ENCODE measurements at regions not wholly inside any gene's neighbourhood (a gene's known extent, or its start where the extent isn't known, plus 50 kb on each side); places are given as distances from the start of the nearest gene placed in this dataset.
"Not testable (repeated sequence)": the region's sequence is repeated elsewhere in the genome, so short reads cannot be mapped to it uniquely, and the experiment has no call there.

DNA sequence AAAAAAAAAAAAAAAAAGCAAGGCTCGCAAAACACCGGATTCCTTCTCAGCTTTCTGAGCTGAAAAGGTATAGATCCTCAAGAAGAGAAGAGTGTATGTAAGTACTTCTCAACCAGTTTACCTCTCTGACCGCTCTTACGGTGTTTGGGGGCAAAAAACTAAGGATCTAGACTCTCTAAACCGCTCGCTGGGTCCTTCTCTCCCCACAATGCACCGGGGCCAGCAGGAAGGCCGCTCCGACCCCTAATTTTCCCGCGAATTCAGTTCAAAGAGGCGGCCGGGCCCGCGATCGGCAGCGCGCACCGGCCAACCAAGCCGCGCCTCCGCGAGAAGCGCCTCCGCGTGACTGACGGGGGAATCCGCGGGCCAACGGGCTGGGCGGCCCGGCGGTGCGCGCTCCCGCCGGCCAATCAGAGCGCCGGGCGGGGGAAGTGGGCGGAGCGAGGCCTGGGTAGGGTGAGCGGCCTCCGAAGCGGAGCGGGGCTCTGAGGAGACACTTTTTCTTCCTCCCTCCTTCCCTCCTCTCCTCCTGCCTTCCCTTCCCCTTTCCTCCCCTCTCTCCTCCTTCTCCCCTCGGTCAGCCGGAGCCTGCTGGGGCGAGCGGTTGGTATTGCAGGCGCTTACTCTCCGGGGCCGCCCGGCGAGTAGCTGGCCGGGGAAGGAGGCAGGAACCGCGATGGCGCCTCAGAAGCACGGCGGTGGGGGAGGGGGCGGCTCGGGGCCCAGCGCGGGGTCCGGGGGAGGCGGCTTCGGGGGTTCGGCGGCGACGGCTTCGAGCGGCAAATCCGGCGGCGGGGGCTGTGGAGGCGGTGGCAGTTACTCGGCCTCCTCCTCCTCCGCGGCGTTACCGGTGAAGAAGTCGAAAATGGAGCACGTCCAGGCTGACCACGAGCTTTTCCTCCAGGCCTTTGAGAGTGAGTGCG is 93.0 kb downstream of the CRLF3 start:
- peak overlapping the region; percentile 93 for H3K27ac ChIP-seq (ENCODE audit: extremely low read length, insufficient read depth, low read length)
- 2% methylated on average over 22 of the region's 87 CpGs for WGBS (ENCODE audit: low lambda C conversion rate)
- BruUV-seq (replicated peaks); TF ChIP-seq NONO (IDR thresholded peaks at IDR 0.05): not testable (repeated sequence)
- TF ChIP-seq, protein P1, sequence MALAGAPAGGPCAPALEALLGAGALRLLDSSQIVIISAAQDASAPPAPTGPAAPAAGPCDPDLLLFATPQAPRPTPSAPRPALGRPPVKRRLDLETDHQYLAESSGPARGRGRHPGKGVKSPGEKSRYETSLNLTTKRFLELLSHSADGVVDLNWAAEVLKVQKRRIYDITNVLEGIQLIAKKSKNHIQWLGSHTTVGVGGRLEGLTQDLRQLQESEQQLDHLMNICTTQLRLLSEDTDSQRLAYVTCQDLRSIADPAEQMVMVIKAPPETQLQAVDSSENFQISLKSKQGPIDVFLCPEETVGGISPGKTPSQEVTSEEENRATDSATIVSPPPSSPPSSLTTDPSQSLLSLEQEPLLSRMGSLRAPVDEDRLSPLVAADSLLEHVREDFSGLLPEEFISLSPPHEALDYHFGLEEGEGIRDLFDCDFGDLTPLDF (CRISPR knock-in tag; IDR thresholded peaks at IDR 0.05): peak; percentile 58; the same call in 1 of the 2 replicates
- TF ChIP-seq, protein P2, sequence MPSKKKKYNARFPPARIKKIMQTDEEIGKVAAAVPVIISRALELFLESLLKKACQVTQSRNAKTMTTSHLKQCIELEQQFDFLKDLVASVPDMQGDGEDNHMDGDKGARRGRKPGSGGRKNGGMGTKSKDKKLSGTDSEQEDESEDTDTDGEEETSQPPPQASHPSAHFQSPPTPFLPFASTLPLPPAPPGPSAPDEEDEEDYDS (CRISPR knock-in tag; IDR thresholded peaks at IDR 0.05): peak; percentile 65; the same call in 1 of the 2 replicates
- TF ChIP-seq AHR (CRISPR knock-in tag; IDR thresholded peaks at IDR 0.05) (0 out of 2 replicates have a peak, but pooled peaks have one; percentile 46), ZSCAN25 (CRISPR knock-in tag; IDR thresholded peaks at IDR 0.05) (peak; percentile 31; the same call in 1 of the 2 replicates), KMT2A (CRISPR knock-in tag; IDR thresholded peaks at IDR 0.05) (peak; percentile 55), KDM5A (IDR thresholded peaks at IDR 0.05; ENCODE audit: borderline replicate concordance, low read length) (peak; percentile 62; the same call in 1 of the 2 replicates), ELF3 (CRISPR knock-in tag; IDR thresholded peaks at IDR 0.05) (0 out of 2 replicates have a peak, but pooled peaks have one; percentile 11), RBFOX2 (IDR thresholded peaks at IDR 0.05; ENCODE audit: low read depth, low read length) (peak; percentile 80), SP4 (CRISPR knock-in tag; IDR thresholded peaks at IDR 0.05) (peak; percentile 7; the same call in 1 of the 2 replicates), MAZ (IDR thresholded peaks at IDR 0.05; ENCODE audit: borderline replicate concordance, low read depth, low read length) (0 out of 2 replicates have a peak, but pooled peaks have one; percentile 13), MAZ (CRISPR knock-in tag; IDR thresholded peaks at IDR 0.05; ENCODE audit: low read depth) (peak; percentile 63), NONO (CRISPR knock-in tag; conservative IDR thresholded peaks at IDR 0.05) (0 out of 2 replicates have a peak, but pooled peaks have one; percentile 35), TAF1 (CRISPR knock-in tag; IDR thresholded peaks at IDR 0.05) (peak; percentile 80), ARNT2 (CRISPR knock-in tag; IDR thresholded peaks at IDR 0.05; ENCODE audit: low read depth) (0 out of 2 replicates have a peak, but pooled peaks have one; percentile 35), POLR2G (IDR thresholded peaks at IDR 0.05; ENCODE audit: low read depth, low read length) (peak; percentile 84), POLR2A (IDR thresholded peaks at IDR 0.05; ENCODE audit: insufficient read depth in 1 of 2, low read depth in 2 of 2, low read length in 2 of 2) (peak; percentile 83 to 90), NFKB2 (CRISPR knock-in tag; IDR thresholded peaks at IDR 0.05; ENCODE audit: borderline replicate concordance) (peak; percentile 47; the same call in 1 of the 2 replicates)
- TF ChIP-seq, protein P3, sequence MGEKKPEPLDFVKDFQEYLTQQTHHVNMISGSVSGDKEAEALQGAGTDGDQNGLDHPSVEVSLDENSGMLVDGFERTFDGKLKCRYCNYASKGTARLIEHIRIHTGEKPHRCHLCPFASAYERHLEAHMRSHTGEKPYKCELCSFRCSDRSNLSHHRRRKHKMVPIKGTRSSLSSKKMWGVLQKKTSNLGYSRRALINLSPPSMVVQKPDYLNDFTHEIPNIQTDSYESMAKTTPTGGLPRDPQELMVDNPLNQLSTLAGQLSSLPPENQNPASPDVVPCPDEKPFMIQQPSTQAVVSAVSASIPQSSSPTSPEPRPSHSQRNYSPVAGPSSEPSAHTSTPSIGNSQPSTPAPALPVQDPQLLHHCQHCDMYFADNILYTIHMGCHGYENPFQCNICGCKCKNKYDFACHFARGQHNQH (CRISPR knock-in tag; IDR thresholded peaks at IDR 0.05): peak; percentile 29; the same call in 1 of the 2 replicates

More for the DNA sequence above, 93.0 kb downstream of the CRLF3 start:
- CTCF ChIA-PET (ENCODE audit: low intra/inter-chr PET ratio, low total read pairs); H3K9me3 ChIP-seq (ENCODE audit: low read length); intact Hi-C loops (cut with micrococcal nuclease; ENCODE audit: unreplicated experiment); in situ Hi-C loops (cut with HindIII; ENCODE audit: extremely low pct_ligation_motif_present, low pct_unique_long_range_greater_than_20kb); H3K36me3 ChIP-seq (replicated peaks in 1 of 2; ENCODE audit: control insufficient read depth in 1 of 2, insufficient read depth in 2 of 2, low read length in 2 of 2); H3K27me3 ChIP-seq (ENCODE audit: control insufficient read depth in 1 of 2, insufficient read depth in 2 of 2, low read length in 2 of 2): not testable (repeated sequence)
- H4K20me1 ChIP-seq (ENCODE audit: insufficient read depth, low read length): peaks cover 16% of the 10 kb centered on the region
- POLR2A ChIA-PET: interaction anchor here (0.9 kb wide), 1 partner anchor 100 kb away, joined by 3 read pairs; the partner anchor contains the start of gene ATAD5
- FAIRE-seq (peak; percentile 30), ATAC-seq (peak; percentile 92), DNase-seq (ENCODE audit: low spot score) (peak; percentile 63)
- peak overlapping the region; percentile 97 for H2AFZ ChIP-seq (ENCODE audit: low read length)
- H3K4me3 ChIP-seq (replicated peaks in 1 of 3; ENCODE audit: insufficient read depth in 1 of 3, low read depth in 2 of 3, low read length in 3 of 3): peak overlapping the region; percentile 72 to 89 (median 76)
- H3K9ac ChIP-seq (ENCODE audit: insufficient read depth, low read depth, low read length): peak overlapping the region; percentile 86
- H3K4me2 ChIP-seq (ENCODE audit: low read depth, low read length): peak overlapping the region; percentile 70
- peaks cover 40% of the 10 kb centered on the region for H3K79me2 ChIP-seq (ENCODE audit: insufficient read depth, low read length)
- H3K4me1 ChIP-seq (ENCODE audit: insufficient read depth, low read length): peaks cover 40% of the 10 kb centered on the region
